Esophagus (tissue), 2 donors: ENCODE measurements at regions not wholly inside any gene's neighbourhood (a gene's known extent, or its start where the extent isn't known, plus 50 kb on each side); places are given as distances from the start of the nearest gene placed in this dataset.
"Not testable (repeated sequence)": the region's sequence is repeated elsewhere in the genome, so short reads cannot be mapped to it uniquely, and the experiment has no call there.

Experiments used
- H3K27ac ChIP-seq, 2 donors: one replicate each; pipeline ENCODE4 v1.5.1; 2013; ENCODE audit warnings: low read depth in 2 of 2, mild to moderate bottlenecking in 2 of 2, inconsistent platforms in 1 of 2, low read length in 1 of 2, moderate library complexity in 1 of 2
- H3K27me3 ChIP-seq, 2 donors: one replicate each; pipeline ENCODE4 v1.6.1; 2013; ENCODE audit warnings: low read length in 2 of 2, control low read depth in 1 of 2, mild to moderate bottlenecking in 1 of 2; ENCODE audit not compliant: insufficient read depth in 2 of 2, control insufficient read depth in 1 of 2
- H3K36me3 ChIP-seq, 2 donors: one replicate each; pipeline ENCODE4 v1.6.1; 2013; ENCODE audit warnings: low read length in 1 of 2; ENCODE audit not compliant: control insufficient read depth in 2 of 2, insufficient read depth in 2 of 2
- H3K4me1 ChIP-seq, 2 donors: one replicate each; pipeline ENCODE4 v1.6.1; 2013; ENCODE audit warnings: low read length in 1 of 2; ENCODE audit not compliant: control insufficient read depth in 2 of 2, insufficient read depth in 2 of 2
- H3K4me3 ChIP-seq, 2 donors: one replicate each; pipeline ENCODE4 v1.5.1; 2013; ENCODE audit warnings: low read length in 2 of 2, mild to moderate bottlenecking in 2 of 2, low read depth in 1 of 2, moderate library complexity in 1 of 2
- H3K9me3 ChIP-seq, 2 donors: one replicate each; pipeline ENCODE4 v1.6.1; 2013; ENCODE audit warnings: mild to moderate bottlenecking in 2 of 2, low read depth in 1 of 2, low read length in 1 of 2, moderate library complexity in 1 of 2; ENCODE audit not compliant: control insufficient read depth in 2 of 2, insufficient read depth in 1 of 2
- WGBS, 2 donors: extraction: QIAGEN DNeasy Blood & Tissue Kit; methylation state at CpG; one replicate each; pipeline ENCODE4 v1.1.7; 2013; 5-methylcytosine and 5-hydroxymethylcytosine counted together
- donor health status: healthy with polysubstance abuse.
- donor health status: Bipolar disorder and iron deficiency.

GRCh38 chr20:58039274-58040092 lies 189.0 kb downstream of the ANKRD60 start:
- no peak overlapping the region for H3K27ac ChIP-seq

DNA sequence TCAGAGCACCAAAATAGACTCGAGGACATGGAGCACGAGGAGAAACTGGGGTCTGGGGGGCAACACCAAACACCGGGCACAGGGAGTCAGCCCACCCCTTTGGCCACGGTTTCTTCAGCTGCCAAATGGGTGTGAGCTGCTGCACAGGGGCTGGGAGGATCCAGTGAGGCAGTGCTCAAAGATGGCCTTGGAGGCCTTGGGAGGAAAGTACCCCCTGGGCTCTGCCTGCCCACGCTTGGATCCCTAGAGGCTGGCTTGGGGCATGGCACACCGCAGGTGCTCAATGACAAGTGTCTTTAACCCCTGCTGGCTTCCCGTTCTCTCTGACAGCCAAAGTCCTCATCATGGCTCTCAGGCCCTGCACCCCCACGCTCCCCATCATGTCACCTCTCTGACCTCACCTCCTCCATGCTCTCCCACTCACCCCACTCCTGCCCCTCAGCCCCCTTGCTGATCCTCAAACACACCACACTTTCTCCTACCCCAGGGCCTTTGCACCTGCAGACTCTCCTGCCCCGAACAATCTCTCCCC lies 190.3 kb downstream of the ANKRD60 start:
- H3K4me1 ChIP-seq = no peaks in the 10 kb centered on the region
- no peaks in the 10 kb centered on the region for H3K36me3 ChIP-seq
- H3K9me3 ChIP-seq = no peaks in the 10 kb centered on the region
- WGBS, 2 donors = 80 to 82% methylated on average over 9 of the region's 9 CpGs
- no peak overlapping the region for H3K4me3 ChIP-seq
- no peak overlapping the region for H3K27ac ChIP-seq
- no peaks in the 10 kb centered on the region for H3K27me3 ChIP-seq

More at GRCh38 chr20:58039274-58040092, 189.0 kb downstream of the ANKRD60 start:
- H3K9me3 ChIP-seq = no peaks in the 10 kb centered on the region
- 74 to 80% methylated on average over 26 of the region's 26 CpGs for WGBS, 2 donors
- no peaks in the 10 kb centered on the region for H3K36me3 ChIP-seq
- H3K4me1 ChIP-seq = no peaks in the 10 kb centered on the region
- no peaks in the 10 kb centered on the region for H3K27me3 ChIP-seq
- no peak overlapping the region for H3K4me3 ChIP-seq

DNA sequence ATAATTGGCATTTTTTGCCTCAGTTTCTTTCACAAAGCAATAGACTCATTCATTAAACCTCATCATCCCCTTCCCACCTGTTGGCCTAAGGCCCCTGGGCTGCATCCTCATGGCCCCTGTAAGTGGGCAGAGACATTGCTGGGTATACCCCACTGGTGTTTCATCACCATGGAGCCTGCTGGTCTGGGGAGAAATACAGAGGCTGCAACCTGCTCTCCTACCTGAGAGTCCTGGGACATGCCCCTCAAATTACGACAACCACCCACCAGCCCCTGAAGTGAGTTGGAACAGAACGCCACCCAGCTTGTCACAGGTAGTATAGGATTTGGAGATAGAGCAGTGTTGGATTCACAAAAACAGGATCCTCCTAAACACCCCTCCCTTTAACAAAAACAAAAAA lies 190.8 kb downstream of the ANKRD60 start:
- H3K27ac ChIP-seq = no peak overlapping the region
- no peaks in the 10 kb centered on the region for H3K4me1 ChIP-seq
- no peak overlapping the region for H3K4me3 ChIP-seq
- H3K27me3 ChIP-seq = no peaks in the 10 kb centered on the region
- WGBS, 2 donors = 91 to 93% methylated on average over 2 of the region's 2 CpGs
- H3K9me3 ChIP-seq = no peaks in the 10 kb centered on the region
- H3K36me3 ChIP-seq = no peaks in the 10 kb centered on the region

DNA sequence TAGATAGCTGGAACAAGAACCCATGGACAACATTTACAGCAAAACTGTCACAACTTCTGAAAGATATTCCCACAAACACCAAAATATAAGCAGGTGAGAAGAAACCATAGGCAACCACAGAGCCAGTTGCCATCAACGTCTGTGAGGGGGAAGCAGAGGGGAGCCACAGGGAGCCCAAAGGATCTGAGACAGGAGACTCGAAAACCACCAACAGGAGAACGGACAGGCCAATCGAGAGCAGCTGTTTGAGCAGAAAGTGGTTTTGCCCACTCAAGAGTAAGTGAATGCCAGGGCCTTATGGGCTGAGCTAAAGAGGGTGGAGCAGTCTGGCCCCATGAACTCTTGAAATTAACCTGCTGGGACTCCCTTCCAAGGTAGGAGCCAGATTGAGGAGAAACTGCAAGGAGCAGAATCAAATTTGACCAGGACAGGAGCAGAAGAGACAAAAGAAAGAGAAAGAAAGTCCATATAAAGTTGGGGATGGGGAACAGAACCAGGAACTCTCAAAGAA lies 195.4 kb downstream of the ANKRD60 start:
- H3K36me3 ChIP-seq = no peaks in the 10 kb centered on the region
- H3K27ac ChIP-seq = no peak overlapping the region
- no peaks in the 10 kb centered on the region for H3K27me3 ChIP-seq
- H3K9me3 ChIP-seq = no peaks in the 10 kb centered on the region
- WGBS, 2 donors = 79 to 90% methylated on average over 4 of the region's 4 CpGs
- no peak overlapping the region for H3K4me3 ChIP-seq
- no peaks in the 10 kb centered on the region for H3K4me1 ChIP-seq

DNA sequence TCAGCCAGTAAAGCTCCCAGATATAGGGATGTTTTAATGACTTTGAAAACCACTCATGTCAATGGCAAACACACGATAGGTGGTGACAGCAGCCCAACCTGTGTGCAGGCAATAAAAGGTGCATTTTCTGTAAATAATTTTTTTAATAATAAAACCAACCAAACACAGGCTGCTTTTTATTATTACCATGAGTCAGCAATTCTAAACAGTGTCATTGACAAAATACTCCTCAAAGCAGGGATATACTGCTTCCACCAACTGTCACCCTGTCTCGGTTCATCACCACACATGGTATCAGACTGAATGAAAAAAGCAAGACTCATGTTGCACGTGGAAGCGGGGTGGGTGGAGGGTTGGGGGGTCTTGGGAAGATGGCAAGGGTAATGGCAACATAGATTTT lies 195.9 kb downstream of the ANKRD60 start:
- H3K4me3 ChIP-seq = no peak overlapping the region
- 70 to 83% methylated on average over 4 of the region's 4 CpGs for WGBS, 2 donors
- no peak overlapping the region for H3K27ac ChIP-seq
- H3K27me3 ChIP-seq = no peaks in the 10 kb centered on the region
- no peaks in the 10 kb centered on the region for H3K36me3 ChIP-seq
- H3K4me1 ChIP-seq = no peaks in the 10 kb centered on the region
- H3K9me3 ChIP-seq = no peaks in the 10 kb centered on the region

DNA sequence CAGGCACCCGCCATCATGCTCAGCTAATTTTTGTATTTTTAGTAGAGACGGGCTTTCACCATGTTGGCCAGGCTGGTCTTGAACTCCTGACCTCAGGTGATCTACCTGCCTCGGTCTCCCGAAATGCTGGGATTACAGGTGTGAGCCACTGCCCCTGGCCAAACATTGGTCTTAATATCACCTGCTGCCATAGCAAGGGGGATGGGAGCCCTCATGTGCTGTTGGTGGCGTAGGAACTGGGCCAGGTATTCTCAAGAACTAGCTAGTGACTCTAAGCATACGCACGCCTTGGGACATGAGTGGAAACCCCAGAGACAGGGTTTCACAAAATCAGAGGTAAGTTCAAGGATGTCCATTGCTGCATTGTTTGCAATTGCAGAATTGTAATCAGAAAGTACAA lies 197.1 kb downstream of the ANKRD60 start:
- not testable (repeated sequence) for H3K4me1 ChIP-seq, H3K36me3 ChIP-seq, H3K4me3 ChIP-seq, H3K27ac ChIP-seq, H3K27me3 ChIP-seq, H3K9me3 ChIP-seq
- 91 to 92% methylated on average over 7 of the region's 7 CpGs for WGBS, 2 donors

DNA sequence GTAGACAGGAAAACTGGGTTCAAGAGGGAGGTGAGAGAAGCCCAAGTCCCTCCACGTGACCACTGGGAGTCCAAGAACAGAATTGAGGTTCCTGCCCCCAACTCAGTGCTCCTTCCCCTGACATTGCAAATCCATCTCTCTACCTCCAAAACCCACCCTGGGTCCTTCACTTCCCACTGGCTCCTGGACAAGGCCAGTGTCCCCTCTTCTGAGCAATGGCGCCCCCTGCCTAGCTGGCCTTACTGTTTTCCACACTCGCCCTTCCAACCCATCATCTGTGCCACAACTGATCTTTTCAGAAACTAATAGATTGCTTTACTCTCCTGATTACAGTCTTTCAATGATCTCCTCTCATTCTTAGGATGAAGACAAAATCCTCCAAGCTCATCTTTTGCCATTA lies 200.3 kb downstream of the ANKRD60 start:
- Histone ChIP-seq H3K4me3 (no peak overlapping the region), H3K4me1 (no peaks in the 10 kb centered on the region), H3K9me3 (no peaks in the 10 kb centered on the region), H3K36me3 (no peaks in the 10 kb centered on the region), H3K27me3 (no peaks in the 10 kb centered on the region), H3K27ac (no peak overlapping the region)
- WGBS, 2 donors = 65 to 76% methylated on average over 3 of the region's 3 CpGs

DNA sequence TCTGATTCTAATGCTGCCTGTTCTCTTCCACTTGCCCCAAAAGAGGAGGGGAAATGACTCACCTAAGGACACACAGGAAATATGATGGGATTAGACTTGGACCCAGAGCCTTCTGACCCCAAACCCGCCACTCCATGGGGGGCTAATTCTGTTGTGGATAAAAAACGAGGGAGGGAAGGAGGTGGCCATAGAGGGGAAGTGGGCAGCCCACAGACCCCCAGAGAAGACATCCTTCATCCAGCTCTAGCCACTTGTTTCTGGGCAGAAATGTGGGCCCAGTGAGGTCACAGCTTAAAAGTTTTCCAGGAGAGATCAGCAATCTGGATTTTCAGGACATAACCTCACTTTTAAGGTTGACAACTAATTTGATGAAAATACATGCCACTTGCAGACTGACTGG lies 202.1 kb downstream of the ANKRD60 start:
- Histone ChIP-seq H3K27ac (no peak overlapping the region), H3K9me3 (no peaks in the 10 kb centered on the region), H3K4me3 (no peak overlapping the region), H3K36me3 (no peaks in the 10 kb centered on the region), H3K4me1 (no peaks in the 10 kb centered on the region), H3K27me3 (no peaks in the 10 kb centered on the region)
- WGBS, 2 donors = 75 to 81% methylated on average over 2 of the region's 2 CpGs

GRCh38 chr20:58025233-58025632 lies 203.2 kb downstream of the ANKRD60 start:
- Histone ChIP-seq H3K36me3 (no peaks in the 10 kb centered on the region), H3K4me1 (no peaks in the 10 kb centered on the region), H3K27ac (no peak overlapping the region), H3K4me3 (no peak overlapping the region), H3K27me3 (no peaks in the 10 kb centered on the region), H3K9me3 (no peaks in the 10 kb centered on the region)
- 27 to 49% methylated on average over 3 of the region's 3 CpGs for WGBS, 2 donors

DNA sequence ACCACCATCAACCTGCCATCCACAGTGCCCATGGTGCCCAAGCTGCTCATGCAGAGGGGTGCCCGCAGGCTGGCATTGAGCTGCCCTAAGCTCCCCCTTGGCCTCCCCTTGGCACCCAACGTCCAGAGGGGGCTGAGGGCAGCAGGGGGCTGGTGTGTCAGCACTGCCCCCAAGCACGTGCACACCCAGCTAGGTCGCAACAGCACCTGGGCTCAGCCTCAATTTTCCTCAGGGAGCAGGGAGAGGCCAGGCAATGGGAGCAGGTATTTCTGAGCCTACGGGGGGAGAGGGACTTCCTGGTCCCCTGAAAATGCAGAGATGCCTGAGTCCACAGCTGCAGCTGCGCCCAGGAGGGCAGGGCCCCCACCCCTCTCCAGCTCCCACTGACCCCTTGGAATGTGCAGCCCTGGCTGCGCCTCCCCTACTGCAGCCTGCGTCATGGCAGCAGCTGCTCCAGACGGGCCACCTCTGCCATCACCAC lies 204.2 kb downstream of the ANKRD60 start:
- Histone ChIP-seq H3K27ac (no peak overlapping the region), H3K9me3 (no peaks in the 10 kb centered on the region), H3K36me3 (no peaks in the 10 kb centered on the region), H3K4me1 (no peaks in the 10 kb centered on the region), H3K4me3 (no peak overlapping the region), H3K27me3 (no peaks in the 10 kb centered on the region)
- WGBS, 2 donors = 85% methylated on average over 9 of the region's 9 CpGs
